ENCODE measurements at regions not wholly inside any gene's neighbourhood (a gene's known extent, or its start where the extent isn't known, plus 50 kb on each side); places are given as distances from the start of the nearest gene placed in this dataset.

DNA sequence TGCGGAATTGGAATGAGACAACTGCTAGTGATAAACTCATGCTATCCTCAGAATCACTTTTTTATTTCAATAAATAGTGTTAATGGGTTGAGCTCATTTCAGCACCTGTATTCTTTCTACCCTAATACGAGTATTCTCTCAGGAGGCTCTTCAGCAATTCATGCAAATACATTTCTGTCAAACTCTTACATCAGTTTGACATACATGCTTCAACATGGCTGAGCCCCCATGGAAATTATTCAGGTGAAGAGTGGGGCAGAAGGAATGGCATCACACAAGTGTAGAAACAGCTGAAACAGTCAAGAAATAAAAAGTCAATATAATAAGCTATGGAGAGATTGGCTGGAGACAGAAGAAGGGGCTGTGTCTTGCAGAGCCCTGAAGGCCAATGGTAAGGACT, 77.8 kb upstream of the SNX19 start:
- Histone ChIP-seq H3F3A (ENCODE audit: low read depth) (no peaks in the 10 kb centered on the region), H3K27ac (no peak overlapping the region), H3K27me3 (no peaks in the 10 kb centered on the region), H3K79me2 (ENCODE audit: low read depth) (no peaks in the 10 kb centered on the region), H3K4me2 (no peak overlapping the region), H2AFZ (replicated peaks) (no peak overlapping the region), H3K36me3 (no peaks in the 10 kb centered on the region), H3K4me3 (no peak overlapping the region), H3K9me3 (ENCODE audit: low read depth) (no peaks in the 10 kb centered on the region), H3K4me1 (no peaks in the 10 kb centered on the region), H3K9ac (no peak overlapping the region), H4K20me1 (ENCODE audit: low read depth) (no peaks in the 10 kb centered on the region)
- Mint-ChIP-seq H3K36me3 (no peaks in the 10 kb centered on the region), H3K4me3 (no peak overlapping the region), H3K27ac (no peak overlapping the region), H3K9me3 (peaks cover 3% of the 10 kb centered on the region), H3K27me3 (ENCODE audit: insufficient read depth, low read depth) (no peaks in the 10 kb centered on the region), H3K4me1 (no peaks in the 10 kb centered on the region)
- no peak for TF ChIP-seq CTCF (IDR thresholded peaks at IDR 0.05)
- no peak for TF ChIP-seq EZH2 (IDR thresholded peaks at IDR 0.05)
- TF ChIP-seq EZH2phosphoT487 (IDR thresholded peaks at IDR 0.05), result no peak
- DNase-seq (ENCODE audit: low spot score), result no peak

DNA sequence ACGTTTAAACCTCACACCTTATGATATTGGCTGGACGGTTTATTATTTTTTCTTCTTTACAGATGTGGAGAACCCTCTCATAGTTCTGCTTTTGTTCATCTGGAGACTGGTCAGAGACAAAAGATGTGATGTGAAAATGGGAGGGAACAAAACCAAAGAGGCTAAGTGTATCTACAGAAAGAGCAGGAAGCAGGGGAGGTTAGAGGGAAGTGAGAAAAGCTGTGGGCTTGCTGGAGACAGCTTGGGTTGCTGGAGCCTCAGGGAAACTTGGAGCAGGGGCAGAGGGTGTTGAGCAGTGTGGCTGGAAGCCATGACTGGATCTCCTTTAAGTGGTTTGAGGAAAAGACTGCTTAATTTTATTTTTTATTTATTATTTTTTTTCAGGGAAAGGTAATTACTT, 79.0 kb upstream of the SNX19 start:
- Histone ChIP-seq H3K27me3 (no peaks in the 10 kb centered on the region), H3F3A (ENCODE audit: low read depth) (no peaks in the 10 kb centered on the region), H3K9me3 (ENCODE audit: low read depth) (no peaks in the 10 kb centered on the region), H3K4me2 (no peak overlapping the region), H3K4me3 (no peak overlapping the region), H3K27ac (no peak overlapping the region), H3K9ac (no peak overlapping the region), H3K79me2 (ENCODE audit: low read depth) (no peaks in the 10 kb centered on the region), H3K36me3 (no peaks in the 10 kb centered on the region), H3K4me1 (no peaks in the 10 kb centered on the region), H2AFZ (replicated peaks) (no peak overlapping the region), H4K20me1 (ENCODE audit: low read depth) (no peaks in the 10 kb centered on the region)
- Mint-ChIP-seq H3K27ac (no peak overlapping the region), H3K27me3 (ENCODE audit: insufficient read depth, low read depth) (no peaks in the 10 kb centered on the region), H3K36me3 (no peaks in the 10 kb centered on the region), H3K9me3 (no peaks in the 10 kb centered on the region), H3K4me1 (no peaks in the 10 kb centered on the region), H3K4me3 (no peak overlapping the region)
- TF ChIP-seq EZH2 (IDR thresholded peaks at IDR 0.05) (no peak), CTCF (IDR thresholded peaks at IDR 0.05) (no peak), EZH2phosphoT487 (IDR thresholded peaks at IDR 0.05) (no peak)
- no peak for DNase-seq (ENCODE audit: low spot score)

- TF ChIP-seq CTCF (IDR thresholded peaks at IDR 0.05) (no peak), EZH2 (IDR thresholded peaks at IDR 0.05) (no peak), EZH2phosphoT487 (IDR thresholded peaks at IDR 0.05) (no peak)
- DNase-seq (ENCODE audit: low spot score), result no peak
- Mint-ChIP-seq H3K27me3 (ENCODE audit: insufficient read depth, low read depth) (no peaks in the 10 kb centered on the region), H3K9me3 (no peaks in the 10 kb centered on the region), H3K4me3 (no peak overlapping the region), H3K27ac (no peak overlapping the region), H3K4me1 (no peaks in the 10 kb centered on the region), H3K36me3 (no peaks in the 10 kb centered on the region)
- Histone ChIP-seq H3K4me3 (no peak overlapping the region), H3K36me3 (no peaks in the 10 kb centered on the region), H3K9ac (no peak overlapping the region), H3F3A (ENCODE audit: low read depth) (no peaks in the 10 kb centered on the region), H3K27ac (no peak overlapping the region), H2AFZ (replicated peaks) (no peak overlapping the region), H3K27me3 (no peaks in the 10 kb centered on the region), H3K4me1 (no peaks in the 10 kb centered on the region), H3K4me2 (no peak overlapping the region), H3K79me2 (ENCODE audit: low read depth) (no peaks in the 10 kb centered on the region), H3K9me3 (ENCODE audit: low read depth) (no peaks in the 10 kb centered on the region), H4K20me1 (ENCODE audit: low read depth) (no peaks in the 10 kb centered on the region)
Observed at GRCh38 chr11:130997278-130997677, 81.0 kb upstream of the SNX19 start.

GRCh38 chr11:130999086-130999485, 82.8 kb upstream of the SNX19 start:
- H4K20me1 ChIP-seq (ENCODE audit: low read depth), result no peaks in the 10 kb centered on the region
- no peak overlapping the region for H3K4me3 Mint-ChIP-seq
- no peaks in the 10 kb centered on the region for H3K36me3 ChIP-seq
- no peak overlapping the region for H3K9ac ChIP-seq
- H2AFZ ChIP-seq (replicated peaks), result no peak overlapping the region
- no peaks in the 10 kb centered on the region for H3K4me1 ChIP-seq
- no peaks in the 10 kb centered on the region for H3K4me1 Mint-ChIP-seq
- no peaks in the 10 kb centered on the region for H3K27me3 Mint-ChIP-seq (ENCODE audit: insufficient read depth, low read depth)
- DNase-seq (ENCODE audit: low spot score), result no peak
- no peaks in the 10 kb centered on the region for H3K9me3 Mint-ChIP-seq
- no peaks in the 10 kb centered on the region for H3K27me3 ChIP-seq
- no peak overlapping the region for H3K27ac ChIP-seq
- no peaks in the 10 kb centered on the region for H3K36me3 Mint-ChIP-seq
- no peak overlapping the region for H3K4me2 ChIP-seq
- TF ChIP-seq EZH2phosphoT487 (IDR thresholded peaks at IDR 0.05), result no peak
- no peak for TF ChIP-seq CTCF (IDR thresholded peaks at IDR 0.05)
- no peak for TF ChIP-seq EZH2 (IDR thresholded peaks at IDR 0.05)
- no peaks in the 10 kb centered on the region for H3K9me3 ChIP-seq (ENCODE audit: low read depth)
- H3K27ac Mint-ChIP-seq, result no peak overlapping the region
- no peaks in the 10 kb centered on the region for H3F3A ChIP-seq (ENCODE audit: low read depth)
- H3K79me2 ChIP-seq (ENCODE audit: low read depth), result no peaks in the 10 kb centered on the region
- H3K4me3 ChIP-seq, result no peak overlapping the region
